HG02852 (cell line): ENCODE measurements at regions not wholly inside any gene's neighbourhood (a gene's known extent, or its start where the extent isn't known, plus 50 kb on each side); places are given as distances from the start of the nearest gene placed in this dataset.

ENCODE experiments used
- ATAC-seq: cut with Tn5 transposase; IDR thresholded peaks from one replicate; pipeline ENCODE4 v1.9.1; 2021; ENCODE audit warnings: mild to moderate bottlenecking, moderate library complexity; ENCODE audit not compliant: unreplicated experiment

- no peak for ATAC-seq
Measured at GRCh38 chr5:96050273-96050880, 88.7 kb upstream of the ELL2 start.

DNA sequence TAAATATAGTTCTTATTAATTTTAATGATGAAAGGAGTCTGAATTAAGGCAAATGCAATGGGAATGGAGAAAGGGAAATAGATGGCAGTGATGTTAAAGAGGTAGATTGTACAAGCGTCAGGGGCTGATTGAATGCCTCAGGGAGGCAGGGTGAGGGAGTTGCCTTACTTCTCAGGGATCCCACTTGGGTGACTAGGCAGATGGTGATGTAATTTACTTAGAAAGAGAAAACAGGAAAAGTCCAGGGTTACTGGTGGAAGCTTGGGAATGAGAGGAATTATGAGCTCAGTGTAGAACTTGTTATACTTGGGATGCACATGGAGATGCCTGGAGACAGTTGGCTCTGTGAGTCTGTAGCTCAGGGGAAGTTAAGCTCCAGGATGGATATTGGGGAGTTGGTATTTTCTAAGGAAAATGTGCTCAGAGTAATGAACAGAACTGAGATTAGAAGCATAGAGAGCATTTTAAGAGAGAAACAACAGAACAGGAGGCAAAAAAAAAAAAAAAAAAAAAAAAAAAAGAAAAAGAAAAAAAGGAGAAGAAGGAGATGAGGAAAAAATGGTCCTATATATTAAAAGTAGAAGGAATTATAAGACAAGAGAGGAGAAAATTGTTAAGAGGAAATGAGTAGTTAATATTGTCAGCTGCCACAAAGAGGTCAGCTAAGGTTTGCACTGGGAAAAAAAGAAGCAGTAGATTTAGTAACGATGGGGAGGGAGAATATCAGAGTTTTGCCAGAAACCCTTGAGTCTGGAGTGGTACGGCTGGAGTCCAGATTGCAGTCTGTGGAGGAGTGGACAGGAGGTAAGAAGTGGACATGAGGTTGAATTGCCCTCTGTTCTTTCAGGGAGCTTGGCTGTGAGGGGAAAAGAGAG, 88.0 kb upstream of the ELL2 start:
- ATAC-seq = no peak

- no peak for ATAC-seq
Measured at GRCh38 chr5:96048763-96049162, 87.1 kb upstream of the ELL2 start.

- no peak for ATAC-seq
Measured at GRCh38 chr5:96045888-96046287, 84.2 kb upstream of the ELL2 start.

GRCh38 chr5:96043446-96043845, 81.8 kb upstream of the ELL2 start:
- no peak for ATAC-seq

GRCh38 chr5:96037128-96037527, 75.5 kb upstream of the ELL2 start:
- ATAC-seq = no peak

GRCh38 chr5:96036301-96036700, 74.7 kb upstream of the ELL2 start:
- ATAC-seq = no peak

DNA sequence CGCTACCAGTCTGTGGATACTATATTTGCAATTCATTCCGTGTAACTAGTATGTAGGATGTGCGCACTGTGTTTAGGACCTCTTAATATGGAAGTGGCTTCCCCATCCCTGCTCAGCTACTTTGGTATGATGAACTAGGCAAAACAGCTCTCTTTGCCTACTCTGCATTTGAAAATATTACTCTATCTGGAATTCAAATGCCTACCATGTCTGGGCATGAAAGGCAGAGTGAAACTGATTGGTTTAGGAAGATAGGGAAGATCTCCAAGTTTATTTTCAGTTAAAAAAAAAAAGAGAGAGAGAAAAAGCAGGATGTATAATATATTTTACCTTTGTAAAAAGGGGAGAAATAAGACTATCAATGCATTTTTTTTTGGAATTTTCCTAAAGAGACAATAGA, 74.1 kb upstream of the ELL2 start:
- no peak for ATAC-seq

DNA sequence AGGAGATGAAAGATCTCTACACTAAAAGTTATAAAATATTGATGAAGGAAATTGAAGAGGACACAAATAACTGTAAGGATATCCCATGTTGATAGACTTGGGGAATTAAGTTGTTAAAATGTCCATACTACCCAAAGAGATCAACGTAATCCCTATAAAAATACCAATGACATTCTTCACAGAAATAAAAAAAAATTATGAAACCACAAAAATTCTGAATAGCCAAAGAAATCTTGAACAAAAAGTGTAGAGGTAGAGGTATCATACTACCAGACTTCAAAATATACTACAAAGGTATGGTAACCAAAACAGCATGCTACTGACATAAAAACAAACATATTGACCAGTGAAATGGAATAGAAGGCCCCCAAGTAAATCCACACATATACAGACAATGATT, 71.5 kb upstream of the ELL2 start:
- no peak for ATAC-seq

- ATAC-seq = no peak
Measured at GRCh38 chr5:96031811-96032261, 70.2 kb upstream of the ELL2 start.

GRCh38 chr5:96031180-96031579, 69.5 kb upstream of the ELL2 start:
- ATAC-seq = no peak

DNA sequence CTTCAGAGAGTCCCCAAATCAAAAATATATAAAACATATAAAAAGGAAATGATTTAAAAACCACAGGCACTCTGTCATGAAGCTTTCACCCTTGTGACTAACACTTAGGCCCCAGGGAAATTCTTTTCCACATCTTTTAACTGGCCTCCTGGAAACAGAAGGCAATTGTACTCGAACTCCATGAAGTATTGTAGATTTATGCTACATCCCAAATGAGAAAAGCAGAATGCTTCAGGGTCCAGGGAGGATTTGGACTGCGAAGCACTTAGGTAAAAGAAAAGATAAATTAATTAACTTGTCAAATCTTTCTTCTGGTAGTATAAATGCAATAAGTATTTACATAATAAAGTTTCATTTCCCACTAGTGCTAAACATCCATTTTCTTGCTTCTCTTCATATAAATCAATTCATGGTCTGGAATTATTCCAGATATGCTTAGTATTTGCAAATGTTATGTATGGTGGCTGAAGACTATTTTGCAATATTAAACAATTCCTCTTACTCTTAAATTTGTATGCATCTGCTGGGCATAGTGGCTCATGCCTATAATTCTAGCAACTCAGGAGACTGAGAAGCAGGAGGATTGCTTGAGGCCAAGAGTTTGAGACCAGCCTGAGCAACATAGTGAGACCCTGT, 64.9 kb upstream of the ELL2 start:
- ATAC-seq = no peak

DNA sequence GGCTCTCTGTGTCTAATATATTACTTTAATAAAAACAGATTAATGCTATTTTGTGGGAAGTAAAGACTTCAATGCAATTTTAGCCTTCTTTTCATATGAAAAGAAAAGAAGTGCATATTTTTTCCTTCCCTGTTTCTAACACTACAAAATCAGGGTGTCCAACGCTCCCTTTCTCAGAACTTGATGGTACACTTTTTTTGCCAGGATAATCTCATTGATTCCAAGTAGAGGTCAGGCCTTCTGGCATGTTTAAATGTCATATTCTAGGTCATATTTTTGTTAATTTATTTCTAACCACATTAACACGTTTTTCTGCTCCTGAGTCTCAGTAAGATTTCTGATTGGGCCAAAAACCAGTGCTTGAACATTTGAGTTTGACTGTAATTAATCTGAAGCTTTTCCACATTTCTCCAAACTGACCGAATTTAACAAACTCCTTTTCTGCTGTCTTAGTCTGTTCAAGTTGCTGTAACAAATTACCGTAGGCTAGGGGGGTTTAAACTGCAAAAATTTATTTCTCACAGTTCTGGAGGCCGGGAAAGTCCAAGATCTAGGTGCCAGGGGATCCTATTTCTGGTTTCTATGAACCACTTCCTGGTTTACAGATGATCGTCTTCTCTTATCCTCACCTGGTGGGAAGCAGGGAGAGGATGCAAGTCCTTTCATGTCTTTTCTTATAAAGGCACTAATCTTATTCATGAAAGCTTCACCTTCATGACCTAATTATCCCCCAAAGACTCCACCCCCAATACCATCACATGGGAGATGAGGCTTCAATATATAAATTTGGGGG, 63.2 kb upstream of the ELL2 start:
- no peak for ATAC-seq

- ATAC-seq = no peak
Measured at GRCh38 chr5:96023518-96023917, 61.9 kb upstream of the ELL2 start.

DNA sequence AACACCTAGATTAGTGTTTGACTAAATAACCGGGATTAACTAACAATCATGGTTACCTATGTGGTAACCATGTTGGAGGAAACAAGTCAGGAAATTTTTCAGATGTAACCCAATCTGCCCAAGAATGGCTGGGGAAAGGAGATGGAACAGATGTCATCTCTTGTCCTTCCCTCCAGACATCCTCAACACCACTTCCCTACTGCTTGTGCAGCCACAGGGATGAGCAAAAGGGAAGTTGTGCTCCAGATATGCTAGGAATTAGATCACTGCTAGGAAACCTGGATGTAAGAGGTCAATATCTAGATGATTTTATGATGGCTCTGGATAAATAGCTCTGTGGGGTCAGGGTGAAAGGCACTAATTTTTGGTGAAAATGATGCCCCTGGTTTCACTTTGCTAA, 61.3 kb upstream of the ELL2 start:
- ATAC-seq = no peak

GRCh38 chr5:96017951-96018350, 56.3 kb upstream of the ELL2 start:
- ATAC-seq = no peak

DNA sequence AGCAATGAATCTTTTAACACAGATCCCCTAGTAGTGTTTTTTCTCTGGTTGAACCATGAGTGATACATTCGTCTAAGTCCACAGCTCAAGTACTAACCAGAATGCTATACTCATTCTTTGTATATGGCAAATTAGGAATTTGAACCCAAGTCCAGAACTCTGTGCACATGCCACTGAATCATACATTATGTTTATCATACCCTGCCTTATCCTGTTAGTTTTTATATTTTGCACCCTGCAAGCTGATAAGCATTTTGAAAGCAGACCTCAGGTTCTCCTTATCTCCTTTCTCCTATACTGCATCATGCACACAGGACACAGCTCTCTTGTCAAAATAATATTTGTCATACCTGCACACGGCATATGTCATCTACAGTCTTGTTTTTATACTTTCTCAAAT, 54.6 kb upstream of the ELL2 start:
- ATAC-seq = no peak

- no peak for ATAC-seq
Measured at GRCh38 chr5:96015709-96016108, 54.1 kb upstream of the ELL2 start.

- ATAC-seq = no peak
Measured at GRCh38 chr5:96014395-96014794, 52.7 kb upstream of the ELL2 start.

GRCh38 chr5:96013254-96013653, 51.6 kb upstream of the ELL2 start:
- no peak for ATAC-seq

- ATAC-seq = no peak
Measured at GRCh38 chr5:96012399-96012798, 50.7 kb upstream of the ELL2 start.
